ENCODE measurements at regions not wholly inside any gene's neighbourhood (a gene's known extent, or its start where the extent isn't known, plus 50 kb on each side); places are given as distances from the start of the nearest gene placed in this dataset.
A peak's percentile ranks its signal among the peaks of the same experiment; 100 is the strongest.

- Mint-ChIP-seq H3K4me3 (no peak overlapping the region), H3K4me1 (no peaks in the 10 kb centered on the region), H3K27me3 (no peaks in the 10 kb centered on the region), H3K27ac (no peak overlapping the region), H3K9me3 (no peaks in the 10 kb centered on the region)
- DNase-seq, result no peak
- ATAC-seq, result no peak
Measured at GRCh38 chr16:66054095-66054494, 312.4 kb upstream of the CDH5 start.

- no peak for ATAC-seq
- Mint-ChIP-seq H3K9me3 (peaks cover 0 to 6% of the 10 kb centered on the region in 2 donors), H3K4me1 (no peaks in the 10 kb centered on the region), H3K27ac (no peak overlapping the region), H3K27me3 (no peaks in the 10 kb centered on the region), H3K4me3 (no peak overlapping the region)
- no peak for DNase-seq
Measured at GRCh38 chr16:66052745-66053144, 313.7 kb upstream of the CDH5 start.

- Mint-ChIP-seq H3K9me3 (peaks cover 0 to 6% of the 10 kb centered on the region in 2 donors), H3K4me1 (no peaks in the 10 kb centered on the region), H3K4me3 (no peak overlapping the region), H3K27me3 (no peaks in the 10 kb centered on the region), H3K27ac (no peak overlapping the region)
- no peak for DNase-seq
- ATAC-seq, result no peak
Measured at GRCh38 chr16:66050991-66051390, 315.5 kb upstream of the CDH5 start.

- Mint-ChIP-seq H3K27me3 (no peaks in the 10 kb centered on the region), H3K27ac (no peak overlapping the region), H3K4me3 (no peak overlapping the region), H3K9me3 (peaks cover 0 to 6% of the 10 kb centered on the region in 2 donors), H3K4me1 (no peaks in the 10 kb centered on the region)
- DNase-seq (no peak), ATAC-seq (no peak)
Measured at GRCh38 chr16:66049865-66050264, 316.6 kb upstream of the CDH5 start.

- no peak overlapping the region for H3K27ac Mint-ChIP-seq
- peaks cover 9% of the 10 kb centered on the region for H3K27me3 Mint-ChIP-seq
- peaks cover 0 to 6% of the 10 kb centered on the region in 2 donors for H3K9me3 Mint-ChIP-seq
- H3K4me3 Mint-ChIP-seq, result no peak overlapping the region
- no peaks in the 10 kb centered on the region for H3K4me1 Mint-ChIP-seq
- no peak for ATAC-seq
- DNase-seq, result no peak
Measured at GRCh38 chr16:66045626-66046025, 320.9 kb upstream of the CDH5 start.

- H3K9me3 Mint-ChIP-seq, result peaks cover 0 to 6% of the 10 kb centered on the region in 2 donors
- no peaks in the 10 kb centered on the region for H3K4me1 Mint-ChIP-seq
- H3K27me3 Mint-ChIP-seq, result peaks cover 9% of the 10 kb centered on the region
Measured at GRCh38 chr16:66044556-66044955, 321.9 kb upstream of the CDH5 start.

GRCh38 chr16:66044089-66044488 lies 322.4 kb upstream of the CDH5 start:
- H3K4me3 Mint-ChIP-seq, result no peak overlapping the region
- DNase-seq, result no peak
- no peaks in the 10 kb centered on the region for H3K4me1 Mint-ChIP-seq

More at GRCh38 chr16:66044556-66044955, 321.9 kb upstream of the CDH5 start:
- no peak overlapping the region for H3K27ac Mint-ChIP-seq
- H3K4me3 Mint-ChIP-seq, result no peak overlapping the region
- DNase-seq, result no peak
- no peak for ATAC-seq

GRCh38 chr16:66043326-66043725 lies 323.2 kb upstream of the CDH5 start:
- no peak overlapping the region for H3K27ac Mint-ChIP-seq
- ATAC-seq (no peak), DNase-seq (no peak)
- no peaks in the 10 kb centered on the region for H3K4me1 Mint-ChIP-seq
- H3K4me3 Mint-ChIP-seq, result no peak overlapping the region
- peaks cover 0 to 3% of the 10 kb centered on the region in 2 donors for H3K9me3 Mint-ChIP-seq
- H3K27me3 Mint-ChIP-seq, result peaks cover 9% of the 10 kb centered on the region

More at GRCh38 chr16:66044089-66044488, 322.4 kb upstream of the CDH5 start:
- Mint-ChIP-seq H3K27ac (no peak overlapping the region), H3K27me3 (peaks cover 9% of the 10 kb centered on the region), H3K9me3 (peaks cover 0 to 6% of the 10 kb centered on the region in 2 donors)
- no peak for ATAC-seq

- peaks cover 9% of the 10 kb centered on the region for H3K27me3 Mint-ChIP-seq
- ATAC-seq (no peak), DNase-seq (no peak)
- H3K4me3 Mint-ChIP-seq, result no peak overlapping the region
- no peaks in the 10 kb centered on the region for H3K9me3 Mint-ChIP-seq
- H3K27ac Mint-ChIP-seq, result no peak overlapping the region
- no peaks in the 10 kb centered on the region for H3K4me1 Mint-ChIP-seq
Measured at GRCh38 chr16:66042341-66042740, 324.1 kb upstream of the CDH5 start.

- Mint-ChIP-seq H3K4me1 (no peaks in the 10 kb centered on the region), H3K9me3 (no peaks in the 10 kb centered on the region), H3K4me3 (no peak overlapping the region), H3K27me3 (peaks cover 9% of the 10 kb centered on the region), H3K27ac (no peak overlapping the region)
- no peak for DNase-seq
- ATAC-seq, result no peak
Measured at GRCh38 chr16:66041907-66042306, 324.6 kb upstream of the CDH5 start.

GRCh38 chr16:66039793-66040192 lies 326.7 kb upstream of the CDH5 start:
- ATAC-seq (no peak), DNase-seq (no peak)
- H3K27me3 Mint-ChIP-seq, result peaks cover 9% of the 10 kb centered on the region
- no peaks in the 10 kb centered on the region for H3K9me3 Mint-ChIP-seq
- H3K4me3 Mint-ChIP-seq, result no peak overlapping the region
- H3K27ac Mint-ChIP-seq, result no peak overlapping the region
- H3K4me1 Mint-ChIP-seq, result no peaks in the 10 kb centered on the region

- Mint-ChIP-seq H3K27me3 (no peaks in the 10 kb centered on the region), H3K27ac (no peak overlapping the region), H3K4me1 (no peaks in the 10 kb centered on the region), H3K4me3 (no peak overlapping the region), H3K9me3 (no peaks in the 10 kb centered on the region)
- ATAC-seq, result no peak
- no peak for DNase-seq
Measured at GRCh38 chr16:66036793-66037715, 329.4 kb upstream of the CDH5 start.

- H3K9me3 Mint-ChIP-seq, result no peaks in the 10 kb centered on the region
- H3K27ac Mint-ChIP-seq, result no peak overlapping the region
- ATAC-seq, result no peak
- H3K27me3 Mint-ChIP-seq, result no peaks in the 10 kb centered on the region
- H3K4me1 Mint-ChIP-seq, result no peaks in the 10 kb centered on the region
- H3K4me3 Mint-ChIP-seq, result no peak overlapping the region
- DNase-seq, result no peak
Measured at GRCh38 chr16:66036184-66036583, 330.3 kb upstream of the CDH5 start.

GRCh38 chr16:66035096-66035495 lies 331.4 kb upstream of the CDH5 start:
- H3K27ac Mint-ChIP-seq, result no peak overlapping the region
- no peak for DNase-seq

GRCh38 chr16:66032841-66033240 lies 333.6 kb upstream of the CDH5 start:
- Mint-ChIP-seq H3K27ac (peak overlapping the region in 1 of 2 donors; percentile 50), H3K9me3 (no peaks in the 10 kb centered on the region), H3K4me1 (no peaks in the 10 kb centered on the region), H3K27me3 (no peaks in the 10 kb centered on the region), H3K4me3 (no peak overlapping the region)
- DNase-seq (no peak), ATAC-seq (no peak)

More at GRCh38 chr16:66035096-66035495, 331.4 kb upstream of the CDH5 start:
- no peaks in the 10 kb centered on the region for H3K4me1 Mint-ChIP-seq
- H3K9me3 Mint-ChIP-seq, result no peaks in the 10 kb centered on the region
- H3K4me3 Mint-ChIP-seq, result no peak overlapping the region
- ATAC-seq, result no peak
- H3K27me3 Mint-ChIP-seq, result no peaks in the 10 kb centered on the region

GRCh38 chr16:66030036-66030435 lies 336.5 kb upstream of the CDH5 start:
- H3K27me3 Mint-ChIP-seq, result no peaks in the 10 kb centered on the region
- H3K9me3 Mint-ChIP-seq, result peaks cover 6 to 8% of the 10 kb centered on the region in 2 donors
- ATAC-seq, result no peak
- DNase-seq, result no peak
- H3K4me1 Mint-ChIP-seq, result no peaks in the 10 kb centered on the region
- no peak overlapping the region for H3K4me3 Mint-ChIP-seq
- no peak overlapping the region for H3K27ac Mint-ChIP-seq

Measured in stimulated activated naive CD8-positive, alpha-beta T cell treated with anti-CD3 and anti-CD28 coated beads, Interleukin-15, amount 100 ng/mL, for 72 hours (primary cell).